Kidney capillary endothelial cell (primary cell): ENCODE measurements at regions not wholly inside any gene's neighbourhood (a gene's known extent, or its start where the extent isn't known, plus 50 kb on each side); places are given as distances from the start of the nearest gene placed in this dataset.

Experiments
- DNase-seq: peaks from one replicate; pipeline ENCODE4 v3.0.0-alpha.2; 2018; ENCODE audit warnings: low spot score

GRCh38 chr7:41878309-41879295 lies 175.7 kb upstream of the INHBA start:
- no peak for DNase-seq

- no peak for DNase-seq
Measured at GRCh38 chr7:41877118-41877517, 174.2 kb upstream of the INHBA start.

GRCh38 chr7:41875513-41875912 lies 172.6 kb upstream of the INHBA start:
- no peak for DNase-seq

GRCh38 chr7:41874201-41874785 lies 171.4 kb upstream of the INHBA start:
- DNase-seq, result no peak

- DNase-seq, result no peak
Measured at GRCh38 chr7:41873741-41874140, 170.9 kb upstream of the INHBA start.

GRCh38 chr7:41872966-41873365 lies 170.1 kb upstream of the INHBA start:
- DNase-seq, result no peak

GRCh38 chr7:41870461-41871138 lies 167.7 kb upstream of the INHBA start:
- no peak for DNase-seq

GRCh38 chr7:41869997-41870396 lies 167.1 kb upstream of the INHBA start:
- no peak for DNase-seq

GRCh38 chr7:41869596-41869995 lies 166.7 kb upstream of the INHBA start:
- DNase-seq, result no peak

GRCh38 chr7:41869091-41869490 lies 166.2 kb upstream of the INHBA start:
- no peak for DNase-seq

GRCh38 chr7:41867639-41868280 lies 164.9 kb upstream of the INHBA start:
- DNase-seq, result no peak

- DNase-seq, result no peak
Measured at GRCh38 chr7:41862261-41862660, 159.4 kb upstream of the INHBA start.

- no peak for DNase-seq
Measured at GRCh38 chr7:41861642-41862041, 158.8 kb upstream of the INHBA start.

- DNase-seq, result no peak
Measured at GRCh38 chr7:41858201-41858600, 155.3 kb upstream of the INHBA start.

- no peak for DNase-seq
Measured at GRCh38 chr7:41855798-41856197, 152.9 kb upstream of the INHBA start.

- no peak for DNase-seq
Measured at GRCh38 chr7:41847606-41848005, 144.7 kb upstream of the INHBA start.

GRCh38 chr7:41847151-41847550 lies 144.3 kb upstream of the INHBA start:
- no peak for DNase-seq

GRCh38 chr7:41842956-41843355 lies 140.1 kb upstream of the INHBA start:
- no peak for DNase-seq

GRCh38 chr7:41837916-41838315 lies 135.0 kb upstream of the INHBA start:
- DNase-seq, result no peak

- DNase-seq, result no peak
Measured at GRCh38 chr7:41835976-41836530, 133.2 kb upstream of the INHBA start.

- DNase-seq, result no peak
Measured at GRCh38 chr7:41834805-41835694, 132.2 kb upstream of the INHBA start.
